Inflammatory macrophage treated with lipopolysaccharide for 4 hours (primary cell): ENCODE measurements at regions not wholly inside any gene's neighbourhood (a gene's known extent, or its start where the extent isn't known, plus 50 kb on each side); places are given as distances from the start of the nearest gene placed in this dataset.
A peak's percentile ranks its signal among the peaks of the same experiment; 100 is the strongest.

Experiments
- DNase-seq: peaks from one replicate; pipeline ENCODE4 v3.0.0-alpha.2; 2020

- DNase-seq, result no peak
Measured at GRCh38 chr6:169960521-169960885, 209.1 kb downstream of the ERMARD start.

GRCh38 chr6:169960003-169960344 is 208.6 kb downstream of the ERMARD start:
- DNase-seq, result no peak

- DNase-seq, result peak; percentile 13
Measured at GRCh38 chr6:169959136-169960002, 207.9 kb downstream of the ERMARD start.

GRCh38 chr6:169958510-169958909 is 207.1 kb downstream of the ERMARD start:
- DNase-seq, result no peak

- no peak for DNase-seq
Measured at GRCh38 chr6:169957351-169957963, 206.0 kb downstream of the ERMARD start.

GRCh38 chr6:169956580-169956979 is 205.2 kb downstream of the ERMARD start:
- no peak for DNase-seq

- DNase-seq, result peak; percentile 47
Measured at GRCh38 chr6:169955731-169956437, 204.5 kb downstream of the ERMARD start.

- no peak for DNase-seq
Measured at GRCh38 chr6:169954977-169955376, 203.6 kb downstream of the ERMARD start.

GRCh38 chr6:169953686-169954085 is 202.3 kb downstream of the ERMARD start:
- no peak for DNase-seq

- peak; percentile 27 for DNase-seq
Measured at GRCh38 chr6:169950558-169950957, 199.1 kb downstream of the ERMARD start.

GRCh38 chr6:169949511-169950097 is 198.2 kb downstream of the ERMARD start:
- peak; percentile 11 for DNase-seq

- DNase-seq, result no peak
Measured at GRCh38 chr6:169946971-169947370, 195.5 kb downstream of the ERMARD start.

- DNase-seq, result no peak
Measured at GRCh38 chr6:169945117-169945516, 193.7 kb downstream of the ERMARD start.

- DNase-seq, result no peak
Measured at GRCh38 chr6:169944415-169944814, 193.0 kb downstream of the ERMARD start.

- DNase-seq, result no peak
Measured at GRCh38 chr6:169944061-169944337, 192.6 kb downstream of the ERMARD start.

- no peak for DNase-seq
Measured at GRCh38 chr6:169943241-169944060, 192.0 kb downstream of the ERMARD start.

GRCh38 chr6:169942173-169942572 is 190.8 kb downstream of the ERMARD start:
- DNase-seq, result no peak

- no peak for DNase-seq
Measured at GRCh38 chr6:169940481-169941271, 189.3 kb downstream of the ERMARD start.

GRCh38 chr6:169939554-169940164 is 188.2 kb downstream of the ERMARD start:
- DNase-seq, result no peak

GRCh38 chr6:169938731-169939130 is 187.3 kb downstream of the ERMARD start:
- DNase-seq, result no peak

- DNase-seq, result no peak
Measured at GRCh38 chr6:169938262-169938701, 186.9 kb downstream of the ERMARD start.
